ENCODE measurements at regions not wholly inside any gene's neighbourhood (a gene's known extent, or its start where the extent isn't known, plus 50 kb on each side); places are given as distances from the start of the nearest gene placed in this dataset.

DNA sequence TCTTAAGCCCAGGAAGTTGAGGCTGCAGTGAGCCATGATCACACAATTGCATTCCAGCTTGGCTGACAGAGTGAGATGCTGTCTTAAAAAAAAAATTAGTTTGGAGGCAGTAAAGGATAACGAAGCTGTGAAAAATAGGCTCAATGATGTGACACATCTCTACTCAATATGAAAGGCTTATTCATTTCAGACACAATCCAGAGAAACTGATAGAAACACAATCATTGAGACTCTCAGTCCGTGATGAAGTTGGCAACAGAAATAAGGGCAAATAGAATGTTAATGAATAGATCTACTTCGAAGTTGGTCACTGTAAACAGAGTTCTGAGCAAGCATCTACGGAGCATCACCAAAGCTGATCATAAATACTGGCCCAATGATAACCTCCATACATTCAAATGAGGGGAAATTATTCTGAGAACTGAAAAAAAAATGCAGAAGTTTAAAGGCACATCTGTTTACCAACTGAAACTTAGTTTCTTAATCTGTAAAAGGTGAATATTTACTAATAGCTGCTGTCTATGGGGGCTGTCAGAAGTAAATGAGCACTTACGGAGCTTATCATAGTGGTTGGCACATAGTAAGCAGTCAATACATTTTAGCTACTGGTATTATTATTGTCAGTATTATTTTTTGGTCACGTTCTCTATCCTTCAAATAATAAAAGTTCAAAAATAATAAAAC is 70.4 kb downstream of the AKR1B1 start:
- H3K18ac ChIP-seq (ENCODE audit: low read depth, low read length): no peak overlapping the region
- TF ChIP-seq FOS (IDR thresholded peaks at IDR 0.05; ENCODE audit: low read depth, low read length): no peak
- TF ChIP-seq CTCF (conservative IDR thresholded peaks at IDR 0.05; ENCODE audit: low read depth, low read length): no peak
- no peak for TF ChIP-seq RAD21 (IDR thresholded peaks at IDR 0.05; ENCODE audit: low read length)
- no peak for TF ChIP-seq SMC3 (IDR thresholded peaks at IDR 0.05; ENCODE audit: low read depth, low read length)
- no peak for TF ChIP-seq MXI1 (IDR thresholded peaks at IDR 0.05; ENCODE audit: borderline replicate concordance, low read depth, low read length)
- H2BK120ac ChIP-seq (ENCODE audit: low read depth, low read length): no peak overlapping the region
- DNase-seq (no peak), ATAC-seq (ENCODE audit: low read depth) (no peak)
- no peak overlapping the region for H3K23ac ChIP-seq (ENCODE audit: low read depth, low read length)
- dilution Hi-C loops (cut with HindIII; ENCODE audit: low sequenced_read_pairs, unreplicated experiment): no loop called here
- no CpG with 5 or more reads among the region's 6 CpGs for WGBS, 2 experiments (ENCODE audit: extremely low coverage in 2 of 2, insufficient read length in 1 of 2)
- ChIA-PET CTCF (no interaction called here), POLR2A (ENCODE audit: unreplicated experiment) (no interaction called here)
- no peak overlapping the region for H3K56ac ChIP-seq (ENCODE audit: extremely low read depth, insufficient read depth, low read length)
- BruUV-seq (replicated peaks): no TSS peak
- H3K9ac ChIP-seq (ENCODE audit: low read depth, low read length): no peak overlapping the region
- no peak overlapping the region for H4K8ac ChIP-seq (ENCODE audit: low read depth in 2 of 2, low read length in 2 of 2)
- H3K4me3 ChIP-seq (ENCODE audit: insufficient read depth, low read depth, low read length): no peak overlapping the region
- no peaks in the 10 kb centered on the region for H3K4me1 ChIP-seq (ENCODE audit: control insufficient read depth, insufficient read depth, low read length)
- no peak overlapping the region for H2AK9ac ChIP-seq (replicated peaks; ENCODE audit: low read depth, low read length, poor library complexity)
- H4K20me1 ChIP-seq (ENCODE audit: insufficient read depth, low read length): no peaks in the 10 kb centered on the region
- in situ Hi-C loops (cut with MboI; ENCODE audit: low sequenced_read_pairs): no loop called here
- peaks cover 4% of the 10 kb centered on the region for H3K27me3 ChIP-seq (ENCODE audit: control insufficient read depth, insufficient read depth, low read length)
- no peak overlapping the region for H3K14ac ChIP-seq (replicated peaks; ENCODE audit: low read depth, low read length)
- H3K27ac ChIP-seq (ENCODE audit: insufficient read depth, low read length): no peak overlapping the region
- H2AFZ ChIP-seq (replicated peaks; ENCODE audit: low read length, poor library complexity): no peak overlapping the region
- no peaks in the 10 kb centered on the region for H3K9me1 ChIP-seq (ENCODE audit: insufficient read depth, low read length)
- H4K5ac ChIP-seq (ENCODE audit: low read depth, low read length): no peak overlapping the region
- no peaks in the 10 kb centered on the region; the same call in 1 of the 2 replicates for H3K9me3 ChIP-seq (ENCODE audit: control insufficient read depth, insufficient read depth, low read length)
- intact Hi-C loops (cut with micrococcal nuclease): no loop called here
- H3K79me1 ChIP-seq (ENCODE audit: low read depth in 1 of 2, low read length in 2 of 2): no peaks in the 10 kb centered on the region
- H2BK20ac ChIP-seq (ENCODE audit: low read depth, low read length): no peak overlapping the region
- no peak overlapping the region for H4K91ac ChIP-seq (ENCODE audit: insufficient read depth, low read depth, low read length)
- H3K4me2 ChIP-seq (ENCODE audit: low read depth, low read length): no peak overlapping the region
- H3K36me3 ChIP-seq (ENCODE audit: control insufficient read depth, insufficient read depth, low read length): no peaks in the 10 kb centered on the region
- H2AK5ac ChIP-seq (ENCODE audit: low read depth, low read length): no peak overlapping the region
- no peak overlapping the region for H2BK5ac ChIP-seq (ENCODE audit: low read depth, low read length, poor library complexity, severe bottlenecking)
- H2BK15ac ChIP-seq (ENCODE audit: low read depth, low read length): no peak overlapping the region
- no peak overlapping the region for H3K4ac ChIP-seq (ENCODE audit: low read depth, low read length)
